ENCODE measurements at regions not wholly inside any gene's neighbourhood (a gene's known extent, or its start where the extent isn't known, plus 50 kb on each side); places are given as distances from the start of the nearest gene placed in this dataset.
"Not testable (repeated sequence)": the region's sequence is repeated elsewhere in the genome, so short reads cannot be mapped to it uniquely, and the experiment has no call there.

DNA sequence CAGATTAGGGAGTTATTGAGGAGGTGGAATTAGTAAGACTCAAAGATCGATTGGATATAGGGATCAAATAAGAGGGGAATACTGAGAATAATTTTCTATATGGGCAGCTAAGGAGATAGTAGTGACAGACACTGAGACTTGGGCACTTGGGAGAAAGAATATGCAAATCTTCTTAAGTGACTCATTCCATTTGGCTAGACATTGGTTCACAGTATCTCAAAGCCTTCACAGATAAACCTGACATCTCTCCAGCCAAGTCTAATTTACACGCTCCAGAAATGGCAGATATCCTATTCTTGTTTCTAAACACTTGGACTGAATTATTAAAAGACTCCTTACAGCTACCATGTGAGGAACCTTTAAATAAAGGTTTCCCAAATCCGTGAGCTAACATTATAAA lies 104.6 kb upstream of the ADAMTS9 start:
- DNase-seq = no peak

DNA sequence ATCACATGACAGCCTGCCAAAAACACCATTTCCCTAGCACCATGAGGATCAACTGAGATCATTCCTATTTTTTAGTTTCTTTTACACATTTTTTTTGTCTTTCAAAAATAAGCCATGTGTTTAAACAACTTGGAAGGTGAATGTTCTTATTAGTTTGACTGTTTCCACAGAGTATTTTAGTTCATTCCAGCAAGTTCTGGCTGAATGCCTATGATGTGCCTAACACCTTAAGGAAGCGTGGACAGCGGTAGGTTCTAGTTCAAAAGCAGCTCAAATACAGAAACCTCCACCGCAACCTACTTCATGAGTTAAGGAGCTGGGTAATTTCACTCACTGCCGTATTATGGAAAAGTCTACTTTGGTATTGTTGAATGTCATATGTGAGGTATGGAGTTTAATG lies 101.3 kb upstream of the ADAMTS9 start:
- no peak for DNase-seq

DNA sequence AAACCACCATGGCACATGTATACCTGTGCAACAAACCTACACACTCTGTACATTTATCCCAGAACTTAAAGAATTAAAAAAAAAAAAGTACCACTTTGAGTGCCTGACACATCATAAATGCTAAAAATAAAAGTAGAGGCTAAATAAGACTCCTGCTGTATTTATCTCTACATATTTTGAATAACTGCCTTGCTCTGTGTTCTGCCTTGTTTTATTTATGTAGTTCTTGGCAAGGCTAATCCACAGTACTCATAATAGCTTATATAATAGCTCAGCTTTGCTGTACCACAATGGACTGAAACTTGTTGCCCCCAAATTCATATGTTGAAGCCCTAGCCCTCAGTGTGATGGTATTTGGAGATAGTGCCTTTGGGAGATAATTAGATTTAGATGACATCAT lies 95.4 kb upstream of the ADAMTS9 start:
- no peak for DNase-seq

DNA sequence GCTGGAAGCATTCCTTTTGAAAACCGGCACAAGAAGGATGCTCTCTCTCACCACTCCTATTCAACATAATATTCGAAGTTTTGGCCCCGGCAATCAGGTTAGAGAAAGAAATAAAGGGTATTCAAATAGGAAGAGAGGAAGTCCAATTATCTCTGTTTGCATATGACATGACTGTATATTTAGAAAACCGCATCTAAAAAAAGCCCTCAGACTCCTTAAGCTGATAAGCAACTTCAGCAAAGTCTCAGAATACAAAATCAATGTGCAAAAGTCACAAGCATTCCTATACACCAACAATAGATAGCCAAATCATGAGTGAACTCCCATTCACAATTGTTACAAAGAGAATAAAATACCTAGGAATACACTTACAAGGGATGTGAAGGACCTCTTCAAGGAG lies 93.1 kb upstream of the ADAMTS9 start:
- DNase-seq = not testable (repeated sequence)

DNA sequence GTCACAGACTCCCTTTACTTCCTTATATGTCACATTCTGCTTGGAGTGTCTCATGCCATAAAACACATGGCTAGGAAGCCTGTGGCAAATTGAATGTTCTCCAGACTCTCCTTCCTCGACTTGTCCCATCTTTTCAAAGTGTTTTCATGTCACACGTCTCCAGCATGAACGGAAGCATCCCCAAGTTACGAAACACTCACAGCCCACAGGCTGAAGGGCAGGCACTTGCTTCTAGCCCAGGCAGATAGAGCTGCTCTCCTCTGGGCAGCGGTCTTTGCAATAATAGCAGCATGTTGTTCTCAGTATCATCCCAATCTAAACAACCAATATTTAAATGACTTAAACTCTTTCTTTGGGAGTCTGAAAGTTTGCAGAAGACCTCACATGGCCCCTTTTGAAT lies 85.3 kb upstream of the ADAMTS9 start:
- DNase-seq = no peak

DNA sequence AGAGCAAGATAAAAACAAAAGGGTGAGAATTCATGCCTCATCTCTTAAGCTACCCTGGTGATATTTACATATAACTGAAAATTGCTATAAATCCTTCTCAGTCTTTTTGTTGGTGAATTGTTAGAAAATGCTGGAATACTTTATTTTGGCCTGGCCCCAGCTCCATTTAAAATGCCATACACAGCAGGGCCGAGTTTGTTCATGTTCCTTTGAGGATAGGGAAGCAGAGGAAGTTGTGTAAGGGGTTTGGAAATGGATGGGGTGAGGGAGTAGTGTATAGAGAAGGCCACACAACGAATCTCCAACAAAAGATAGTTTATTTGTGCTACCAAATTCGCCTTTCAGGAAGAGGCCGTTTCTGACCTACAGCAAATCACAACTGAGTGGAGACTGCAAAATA lies 78.6 kb upstream of the ADAMTS9 start:
- DNase-seq = no peak

DNA sequence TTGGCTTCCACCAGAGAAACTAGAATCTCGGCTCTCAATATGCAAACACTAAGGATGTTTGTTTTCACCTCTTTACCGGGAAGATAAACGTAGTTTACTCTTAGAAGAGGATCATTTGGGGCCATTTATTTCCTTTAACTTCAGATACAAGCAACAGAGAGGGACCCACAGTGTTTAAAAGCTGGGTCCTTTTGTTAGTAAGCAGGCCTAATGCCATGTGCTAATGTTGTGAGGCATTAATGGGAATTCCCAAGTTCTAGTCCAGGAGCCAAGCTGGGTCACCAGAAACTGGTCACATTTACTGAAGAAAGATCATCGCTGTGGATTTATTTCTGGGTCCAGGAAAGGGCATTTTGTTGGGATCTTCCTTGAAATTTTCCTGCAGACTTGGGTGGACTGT lies 78.1 kb upstream of the ADAMTS9 start:
- no peak for DNase-seq

DNA sequence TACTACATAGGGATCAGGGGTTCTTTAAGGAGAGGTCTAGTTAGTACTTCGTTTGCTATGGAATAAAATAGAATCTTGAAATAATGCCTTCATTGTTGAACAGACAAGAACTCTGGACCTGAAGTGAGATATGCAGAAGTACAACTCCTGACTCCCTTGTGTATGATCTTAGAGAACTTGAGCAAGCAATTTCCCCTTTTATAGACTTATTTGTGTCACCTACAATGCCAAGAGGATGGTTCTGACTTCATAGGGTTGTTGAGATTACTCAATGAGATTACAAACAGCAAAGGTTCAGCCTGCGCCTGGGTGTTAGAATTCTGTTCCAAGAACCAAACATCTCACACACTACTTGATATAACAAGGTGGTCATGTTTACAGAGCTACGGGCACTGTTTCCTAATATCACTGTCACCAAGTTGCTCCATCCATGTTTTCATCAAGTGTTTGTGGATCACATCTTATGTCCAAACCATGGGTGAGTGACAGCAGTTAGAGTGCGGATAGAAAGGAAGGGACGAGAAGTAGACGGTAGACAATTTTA lies 76.7 kb upstream of the ADAMTS9 start:
- DNase-seq = no peak

DNA sequence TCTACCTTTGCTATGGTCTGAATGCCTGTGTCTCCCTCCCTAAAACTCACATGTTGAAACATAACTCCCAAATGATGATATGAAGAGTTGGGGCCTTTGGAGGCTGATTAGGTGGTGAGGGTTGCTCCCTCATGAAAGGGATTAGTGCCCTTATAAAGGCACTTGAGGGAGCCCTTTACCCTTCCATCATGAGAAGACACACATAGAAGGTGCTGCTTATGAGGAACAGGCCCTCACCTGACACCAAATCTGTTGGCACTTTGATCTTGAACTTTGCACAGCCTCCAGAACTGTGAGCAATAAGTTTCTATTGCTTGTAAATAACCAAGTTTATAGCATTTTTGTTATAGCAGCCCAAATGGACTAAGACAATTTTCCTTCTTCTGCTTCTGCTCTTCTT lies 76.2 kb upstream of the ADAMTS9 start:
- no peak for DNase-seq

DNA sequence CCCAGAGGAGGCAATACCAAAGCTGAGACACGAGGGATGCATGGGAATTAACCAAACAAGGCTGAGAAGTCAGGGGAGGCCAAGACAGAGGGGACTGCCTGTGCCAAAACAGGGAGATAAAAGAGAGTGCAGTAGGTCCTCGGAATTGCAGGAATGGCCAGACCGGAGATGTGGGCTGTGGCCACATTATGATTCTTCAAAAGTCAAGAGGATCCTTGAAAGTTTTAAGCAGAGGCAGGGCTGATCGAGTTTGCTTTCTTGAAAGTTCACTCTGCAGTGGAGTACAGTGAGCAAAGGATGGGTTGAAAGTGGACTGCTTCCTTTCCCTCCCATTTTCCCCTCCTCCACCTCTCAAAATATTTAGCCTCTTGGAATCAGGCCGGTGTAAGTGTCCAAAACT lies 73.9 kb upstream of the ADAMTS9 start:
- no peak for DNase-seq

DNA sequence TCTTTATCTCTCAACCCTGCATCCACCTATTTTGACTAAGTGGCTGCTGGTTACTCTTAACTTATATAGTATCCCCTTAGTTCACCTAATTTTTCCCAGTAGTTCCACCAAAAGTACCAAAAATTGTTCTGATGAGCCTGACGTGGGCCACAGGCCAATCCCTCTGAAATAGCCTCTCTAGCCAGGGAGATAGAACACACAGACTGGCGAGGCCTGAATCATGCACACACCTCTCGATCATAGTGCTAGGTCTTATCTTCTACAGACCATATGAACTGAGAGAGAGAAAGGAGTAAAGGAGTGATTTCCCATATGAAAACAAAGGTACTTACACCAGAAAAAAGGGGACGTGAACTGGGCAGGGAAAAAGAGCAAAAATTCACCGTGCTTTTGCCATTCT lies 72.5 kb upstream of the ADAMTS9 start:
- DNase-seq = no peak

DNA sequence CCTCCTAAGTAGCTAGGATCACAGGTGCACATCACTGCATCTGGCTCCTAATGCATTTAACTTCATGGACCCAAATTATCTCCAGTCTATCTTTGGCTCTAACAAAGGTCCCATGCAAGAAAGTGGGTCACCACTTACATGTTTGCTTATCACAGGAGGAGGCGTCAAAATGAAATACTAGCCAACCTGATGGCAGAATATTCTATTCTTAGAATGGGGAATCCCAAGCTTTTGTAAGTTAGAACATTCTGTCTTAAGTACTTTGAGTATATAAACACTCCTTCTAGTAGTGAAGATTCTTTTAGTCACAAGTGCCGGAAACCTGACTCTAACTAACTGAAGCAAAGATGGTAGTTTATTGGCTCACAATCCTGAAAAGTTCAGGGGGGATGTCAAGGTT lies 72.0 kb upstream of the ADAMTS9 start:
- no peak for DNase-seq

DNA sequence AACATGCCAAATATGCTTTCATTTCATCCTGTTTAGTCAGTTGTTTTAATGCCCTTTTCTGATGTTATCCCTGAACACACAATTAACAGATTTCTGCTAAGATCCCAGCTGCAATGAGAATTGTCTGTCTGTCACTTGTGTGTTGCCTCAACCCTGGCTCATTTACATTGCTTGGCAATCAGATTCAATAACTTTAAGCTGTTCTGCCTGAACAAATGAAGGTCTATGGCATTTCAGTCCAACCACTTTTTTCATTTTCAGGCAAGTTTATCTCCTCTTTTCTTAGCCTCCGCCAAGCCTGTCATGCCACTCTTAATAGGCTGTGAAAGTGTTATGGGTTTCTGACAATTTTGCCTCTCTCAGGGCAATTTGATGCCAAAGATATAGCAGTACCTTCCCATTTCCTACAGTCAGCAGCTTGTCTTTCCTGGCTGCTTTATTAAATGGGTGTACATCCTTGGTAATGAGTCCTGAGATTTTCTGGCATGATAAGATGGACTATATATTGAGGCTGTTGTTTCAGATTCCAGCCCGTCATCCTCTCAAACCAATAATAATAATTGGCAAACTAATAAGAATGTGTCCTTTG lies 68.7 kb upstream of the ADAMTS9 start:
- DNase-seq = no peak

DNA sequence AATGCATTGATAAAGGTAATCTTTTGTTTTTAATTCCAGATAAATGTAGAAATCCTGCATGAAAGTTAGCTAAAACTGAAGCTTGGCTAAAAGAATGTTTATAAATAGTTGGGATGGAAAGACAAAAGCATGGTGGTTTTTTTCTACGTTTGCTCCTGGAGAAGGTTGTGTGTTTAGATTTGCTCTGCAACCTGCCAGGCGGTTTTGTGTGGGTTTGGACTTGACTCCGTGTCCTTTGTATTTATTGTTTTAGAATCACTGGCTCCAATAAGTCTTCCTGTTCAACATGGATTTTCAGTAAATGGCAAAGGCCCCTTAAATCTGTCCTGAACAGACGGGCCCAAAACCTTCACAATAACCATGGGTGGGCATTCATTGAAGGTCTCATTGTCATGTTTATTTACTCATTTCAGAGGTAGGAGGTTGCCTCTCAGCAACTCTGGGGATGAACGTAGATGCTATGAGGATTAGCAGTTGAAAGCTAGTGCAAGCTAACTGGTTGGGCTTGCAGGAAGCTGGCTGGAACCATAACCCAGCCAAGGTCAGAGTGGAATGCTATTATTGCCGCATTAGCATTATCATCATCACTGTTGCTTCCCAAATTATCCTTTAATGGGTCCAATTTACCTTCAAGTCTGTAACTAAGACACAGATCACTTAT lies 60.6 kb upstream of the ADAMTS9 start:
- no peak for DNase-seq

DNA sequence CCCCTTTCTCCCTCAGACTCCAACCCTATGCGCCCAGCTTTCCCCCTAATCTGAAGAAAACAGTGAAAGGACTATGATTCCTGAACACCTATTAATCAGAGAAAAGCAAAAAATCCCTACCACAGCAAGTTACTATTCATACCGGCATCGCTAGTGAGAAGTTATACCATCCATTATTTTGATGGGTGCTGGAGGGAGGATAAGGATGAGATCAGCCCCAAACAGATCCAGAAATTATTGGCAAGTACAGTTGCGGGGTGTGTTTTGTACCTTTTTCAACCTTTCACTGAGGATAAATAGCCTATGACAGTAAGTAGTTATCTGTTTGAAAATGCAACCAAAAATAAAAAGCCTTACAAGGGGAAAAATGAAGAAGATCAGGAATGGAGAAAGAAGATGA lies 59.9 kb upstream of the ADAMTS9 start:
- DNase-seq = no peak

DNA sequence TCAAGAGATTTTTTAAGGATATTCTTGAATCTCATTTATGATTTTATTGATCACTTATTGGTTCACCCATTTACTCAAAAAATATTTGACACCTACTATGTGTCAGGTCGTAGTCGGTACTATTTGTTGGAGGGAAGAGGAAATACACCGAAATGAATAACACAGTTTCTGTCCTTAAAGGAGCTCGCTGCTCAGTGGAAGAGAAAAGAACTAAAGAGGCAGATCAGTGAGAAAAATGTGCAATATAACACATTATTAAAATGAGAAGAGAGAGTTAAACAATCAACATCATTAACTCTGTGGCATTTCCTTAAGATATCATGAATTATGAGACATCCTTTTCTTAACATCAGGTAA lies 56.1 kb upstream of the ADAMTS9 start:
- DNase-seq = no peak

DNA sequence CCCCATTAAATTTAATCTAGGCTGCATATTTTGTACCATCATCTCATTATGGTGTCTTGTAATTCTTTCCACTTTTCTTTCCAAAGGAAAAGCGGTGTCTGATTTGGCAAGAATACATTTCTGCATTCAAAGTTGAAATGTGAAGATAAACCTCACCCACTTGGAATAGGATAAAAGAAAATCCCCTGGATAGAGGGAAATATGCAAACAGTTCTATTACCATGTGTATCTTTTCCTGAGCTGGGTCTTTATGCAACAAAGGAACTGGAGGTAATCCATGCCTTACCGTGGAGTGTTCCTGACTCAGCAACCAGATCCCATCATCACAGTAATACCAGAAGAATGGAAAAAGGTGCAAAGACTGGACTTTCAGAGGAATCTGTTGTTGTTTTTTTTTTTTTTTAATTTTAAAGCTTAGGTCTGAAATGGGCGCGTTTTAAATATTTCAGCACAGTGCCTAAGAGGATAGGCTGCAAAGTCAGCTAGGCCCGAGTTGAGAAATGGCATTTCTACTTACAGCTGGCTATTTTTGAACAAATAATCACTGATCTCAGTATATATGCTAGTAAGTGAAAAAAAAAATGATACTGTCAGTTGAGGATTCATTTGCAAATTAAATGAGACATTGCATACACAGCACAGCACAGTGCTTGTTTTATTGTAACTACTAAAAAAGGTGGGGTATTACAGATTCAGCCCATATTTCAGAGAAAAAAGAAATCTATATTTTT lies 55.5 kb upstream of the ADAMTS9 start:
- DNase-seq = no peak

DNA sequence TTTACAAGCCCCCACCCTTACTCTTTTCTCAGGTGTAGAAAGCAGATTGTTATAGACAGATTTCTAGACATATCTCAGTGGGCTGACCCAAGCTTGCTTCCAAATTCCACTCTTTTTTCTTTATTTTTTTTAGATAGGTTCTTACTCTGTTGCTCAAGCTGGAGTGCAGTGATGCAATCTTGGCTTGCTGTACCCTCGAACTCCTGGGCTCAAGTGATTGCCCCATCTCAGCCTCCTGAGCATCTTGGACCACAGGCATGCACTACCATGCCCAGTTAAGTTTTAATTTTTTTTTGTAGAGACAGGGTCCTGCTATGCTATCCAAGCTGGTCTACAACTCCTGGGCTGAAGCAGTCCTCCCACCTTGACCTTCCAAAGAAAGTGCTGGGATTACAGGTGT lies 53.5 kb upstream of the ADAMTS9 start:
- no peak for DNase-seq

DNA sequence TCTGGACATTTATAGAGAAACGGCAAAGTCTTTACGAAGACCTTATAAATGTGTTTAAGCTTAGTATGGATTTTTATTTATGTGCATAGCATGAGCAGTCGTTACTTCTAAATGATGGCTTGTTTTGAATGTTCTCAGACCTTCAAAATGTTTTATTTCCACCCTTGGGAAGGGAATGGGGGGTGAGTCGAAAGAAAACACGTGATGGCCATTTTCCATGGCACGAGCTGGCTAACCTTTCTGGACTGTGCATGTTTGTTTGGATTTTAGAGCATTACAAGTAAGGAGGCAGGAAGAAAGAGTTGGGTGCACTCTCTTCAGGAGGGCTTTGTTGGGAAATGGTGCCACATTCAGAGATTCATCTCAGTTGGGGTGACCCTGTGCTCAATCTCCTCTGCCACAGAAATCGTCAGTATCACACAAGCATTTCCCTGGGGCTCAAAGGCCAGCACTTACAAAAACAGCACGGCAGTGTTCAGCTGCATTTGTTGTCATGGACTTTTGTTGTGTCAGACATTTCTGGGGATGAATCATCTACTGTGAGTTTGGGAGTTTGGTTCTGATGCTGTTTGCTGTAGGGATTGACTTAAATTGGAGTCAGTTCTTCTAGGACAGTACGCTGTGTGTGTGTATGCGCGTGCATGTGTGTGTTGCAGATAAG lies 52.3 kb upstream of the ADAMTS9 start:
- no peak for DNase-seq

Data from MV-4-11 (cell line).